CD14-positive monocyte (primary cell): ENCODE measurements at regions not wholly inside any gene's neighbourhood (a gene's known extent, or its start where the extent isn't known, plus 50 kb on each side); places are given as distances from the start of the nearest gene placed in this dataset.
"Not testable (repeated sequence)": the region's sequence is repeated elsewhere in the genome, so short reads cannot be mapped to it uniquely, and the experiment has no call there.

Experiments used
- DNase-seq, 3 donors: peaks; one replicate each; pipeline ENCODE4 v3.0.0-alpha.2; 2011 to 2022
- H2AFZ ChIP-seq: 2 replicates; pipeline ENCODE4 v1.6.0; 2012; ENCODE audit warnings: mild to moderate bottlenecking, low read depth, low read length, inconsistent platforms; ENCODE audit not compliant: insufficient read depth, poor library complexity, severe bottlenecking
- H3K27ac ChIP-seq, 2 donors: 1 replicate in 1 of 2; 2 replicates in 1 of 2; pipeline ENCODE4 v1.5.1; 2012 to 2013; ENCODE audit warnings: low read length in 2 of 2, control low read depth in 1 of 2, inconsistent platforms in 1 of 2, low read depth in 1 of 2, mild to moderate bottlenecking in 1 of 2
- H3K27me3 ChIP-seq, 2 donors: one replicate each; pipeline versions ENCODE4 v1.6.0 to v1.6.1; 2011 to 2013; ENCODE audit warnings: low read length in 2 of 2; ENCODE audit not compliant: control insufficient read depth in 2 of 2, insufficient read depth in 2 of 2
- H3K36me3 ChIP-seq, 2 donors: replicated peaks in 1 of 2; 1 replicate in 1 of 2; 2 replicates in 1 of 2; pipeline versions ENCODE4 v1.5.1 to v1.6.1; 2012 to 2013; ENCODE audit warnings: low read length in 2 of 2, control low read depth in 1 of 2, inconsistent platforms in 1 of 2, mild to moderate bottlenecking in 1 of 2; ENCODE audit not compliant: insufficient read depth in 2 of 2, control insufficient read depth in 1 of 2
- H3K4me1 ChIP-seq, 2 donors: 1 replicate in 1 of 2; 2 replicates in 1 of 2; pipeline versions ENCODE4 v1.5.1 to v1.6.1; 2012 to 2013; ENCODE audit warnings: low read length in 2 of 2, control low read depth in 1 of 2, inconsistent platforms in 1 of 2, mild to moderate bottlenecking in 1 of 2, moderate library complexity in 1 of 2; ENCODE audit not compliant: insufficient read depth in 2 of 2, control insufficient read depth in 1 of 2
- H3K4me2 ChIP-seq: replicated peaks from 2 replicates; pipeline ENCODE3; 2012; ENCODE audit warnings: low read length, moderate library complexity, mild to moderate bottlenecking; ENCODE audit not compliant: poor library complexity, severe bottlenecking; ENCODE audit errors: extremely low read depth
- H3K4me3 ChIP-seq, 3 experiments: fragments of 200-600 bp in 1 of 3; sonication (generic) in 1 of 3; replicated peaks in 1 of 3; 1 replicate in 2 of 3; 2 replicates in 1 of 3; pipeline ENCODE4 v1.5.1; 2011 to 2013; ENCODE audit warnings: low read length in 3 of 3, mild to moderate bottlenecking in 3 of 3, control low read depth in 2 of 3, low read depth in 2 of 3, inconsistent platforms in 1 of 3, moderate library complexity in 1 of 3
- H3K79me2 ChIP-seq: 2 replicates; pipeline ENCODE4 v1.6.0; 2012; ENCODE audit warnings: mild to moderate bottlenecking, control low read depth, inconsistent platforms, low read length, moderate library complexity; ENCODE audit not compliant: insufficient read depth
- H3K9ac ChIP-seq: 2 replicates; pipeline ENCODE4 v1.6.0; 2017; ENCODE audit warnings: low read length, mild to moderate bottlenecking; ENCODE audit not compliant: insufficient read depth, poor library complexity, severe bottlenecking
- H3K9me3 ChIP-seq, 2 donors: replicated peaks in 1 of 2; 1 replicate in 1 of 2; 2 replicates in 1 of 2; pipeline versions ENCODE4 v1.5.1 to v1.6.1; 2012 to 2013; ENCODE audit warnings: low read length in 2 of 2, control low read depth in 1 of 2; ENCODE audit not compliant: control insufficient read depth in 1 of 2, insufficient read depth in 1 of 2
- H4K20me1 ChIP-seq: 2 replicates; pipeline ENCODE4 v1.6.0; 2012; ENCODE audit warnings: mild to moderate bottlenecking, low read length, control low read depth, moderate library complexity; ENCODE audit not compliant: insufficient read depth
- H3K27ac Mint-ChIP-seq, 7 donors: one replicate each; pipeline ENCODE4 v1.8.0; 2020; ENCODE audit warnings: mild to moderate bottlenecking in 7 of 7, mixed read lengths in 7 of 7, moderate library complexity in 6 of 7, inconsistent platforms in 2 of 7
- H3K27me3 Mint-ChIP-seq, 3 donors: one replicate each; pipeline ENCODE4 v1.8.0; 2021 to 2022; ENCODE audit warnings: low read depth in 3 of 3, mild to moderate bottlenecking in 3 of 3, mixed read lengths in 3 of 3, moderate library complexity in 3 of 3, inconsistent platforms in 1 of 3
- H3K36me3 Mint-ChIP-seq, 2 donors: one replicate each; pipeline ENCODE4 v1.8.0; 2020; ENCODE audit warnings: mixed read lengths in 2 of 2, inconsistent platforms in 1 of 2, mild to moderate bottlenecking in 1 of 2
- H3K4me1 Mint-ChIP-seq: one replicate; pipeline ENCODE4 v1.8.0; 2020; ENCODE audit warnings: mild to moderate bottlenecking, mixed read lengths
- H3K4me3 Mint-ChIP-seq, 2 donors: one replicate each; pipeline ENCODE4 v1.8.0; 2020; ENCODE audit warnings: mild to moderate bottlenecking in 2 of 2, mixed read lengths in 2 of 2, moderate library complexity in 1 of 2
- H3K9me3 Mint-ChIP-seq, 7 donors: one replicate each; pipeline ENCODE4 v1.8.0; 2020 to 2022; ENCODE audit warnings: mixed read lengths in 7 of 7, mild to moderate bottlenecking in 6 of 7, moderate library complexity in 6 of 7, inconsistent platforms in 2 of 7
- CTCF ChIP-seq: fragments of 200-600 bp; IDR thresholded peaks from one replicate; pipeline ENCODE4 v1.8.0; 2022; ENCODE audit warnings: antibody characterized with exemption, mild to moderate bottlenecking
- WGBS: methylation state at CpG from one replicate; pipeline ENCODE4 v1.1.5; 2013; ENCODE audit warnings: missing lambda C conversion rate; ENCODE audit not compliant: insufficient coverage; 5-methylcytosine and 5-hydroxymethylcytosine counted together
- intact Hi-C, 2 donors: fragments of 100-400 bp; cut with micrococcal nuclease; formaldehyde crosslinking; loops; one replicate each; pipeline versions ENCODE4 v1.15.0 to v1.15.1; 2023

GRCh38 chr10:106347547-106347946 is 817.0 kb downstream of the SORCS1 start:
- Histone ChIP-seq H3K27me3 (no peaks in the 10 kb centered on the region), H3K9ac (no peak overlapping the region), H2AFZ (no peak overlapping the region), H3K4me3 (no peak overlapping the region), H3K9me3 (no peaks in the 10 kb centered on the region), H3K4me1 (no peaks in the 10 kb centered on the region), H3K79me2 (no peaks in the 10 kb centered on the region), H3K27ac (no peak overlapping the region), H3K36me3 (no peaks in the 10 kb centered on the region), H3K4me2 (no peak overlapping the region), H4K20me1 (no peaks in the 10 kb centered on the region)
- no peaks in the 10 kb centered on the region for H3K4me1 Mint-ChIP-seq
- intact Hi-C loops, result no loop called here
- no peak for DNase-seq
- no peak overlapping the region for H3K27ac Mint-ChIP-seq
- H3K27me3 Mint-ChIP-seq, result no peaks in the 10 kb centered on the region
- TF ChIP-seq CTCF, result no peak
- 60% methylated on average over 1 of the region's 2 CpGs for WGBS
- no peak overlapping the region for H3K4me3 Mint-ChIP-seq
- peaks cover 0 to 2% (median 0%) of the 10 kb centered on the region in 7 donors for H3K9me3 Mint-ChIP-seq
- no peaks in the 10 kb centered on the region for H3K36me3 Mint-ChIP-seq

DNA sequence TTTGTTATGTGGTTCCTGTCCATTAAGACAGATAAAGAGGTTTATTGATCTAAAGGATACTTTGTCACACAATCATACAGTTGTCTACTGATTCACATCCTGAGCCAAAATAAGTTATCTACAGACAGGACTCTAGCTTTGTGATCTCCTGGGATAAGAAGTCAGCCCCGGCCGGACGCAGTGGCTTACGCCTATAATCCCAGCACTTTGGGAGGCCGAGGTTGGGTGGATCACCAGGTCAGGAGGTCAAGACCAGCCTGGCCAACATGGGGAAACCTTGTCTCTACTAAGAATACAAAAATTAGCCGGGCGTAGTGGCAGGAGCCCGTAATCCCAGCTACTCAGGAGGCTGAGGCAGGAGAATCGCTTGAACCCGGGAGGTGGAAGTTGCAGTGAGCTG is 821.0 kb downstream of the SORCS1 start:
- H2AFZ ChIP-seq, H3K4me3 ChIP-seq, H3K4me1 ChIP-seq, H3K27ac Mint-ChIP-seq, H3K4me3 Mint-ChIP-seq, DNase-seq, H3K9me3 ChIP-seq, H3K4me1 Mint-ChIP-seq, H3K27me3 Mint-ChIP-seq, H3K36me3 Mint-ChIP-seq, H3K79me2 ChIP-seq, H3K9me3 Mint-ChIP-seq, H3K4me2 ChIP-seq, H3K27me3 ChIP-seq, intact Hi-C loops, H3K36me3 ChIP-seq, H3K27ac ChIP-seq, H3K9ac ChIP-seq, H4K20me1 ChIP-seq: not testable (repeated sequence)
- WGBS, result 96% methylated on average over 5 of the region's 10 CpGs
